Neural cell (in vitro differentiated cells): ENCODE measurements at regions not wholly inside any gene's neighbourhood (a gene's known extent, or its start where the extent isn't known, plus 50 kb on each side); places are given as distances from the start of the nearest gene placed in this dataset.

Source experiments
- CTCF ChIP-seq: fragments of 450-650 bp; IDR thresholded peaks from 2 replicates; pipeline ENCODE4 v1.5.1; 2014; ENCODE audit warnings: antibody characterized with exemption, mild to moderate bottlenecking, moderate library complexity; ENCODE audit not compliant: poor library complexity, severe bottlenecking
- EP300 ChIP-seq: fragments of 450-650 bp; conservative IDR thresholded peaks from 2 replicates; pipeline ENCODE4 v1.6.1; 2014; ENCODE audit warnings: antibody characterized with exemption, mild to moderate bottlenecking, moderate library complexity; ENCODE audit not compliant: poor library complexity, severe bottlenecking
- EZH2 ChIP-seq: fragments of 200-600, 300-800 bp; shearing (Covaris generic), sonication (generic); IDR thresholded peaks from 2 replicates; pipeline ENCODE4 v1.6.1; 2014; ENCODE audit warnings: antibody characterized with exemption, low read length, borderline replicate concordance, mild to moderate bottlenecking; ENCODE audit not compliant: insufficient read depth, poor library complexity, severe bottlenecking
- MXI1 ChIP-seq: fragments of 450-650 bp; conservative IDR thresholded peaks from 2 replicates; pipeline ENCODE4 v1.6.1; 2014; ENCODE audit warnings: antibody characterized with exemption, mild to moderate bottlenecking; ENCODE audit not compliant: poor library complexity, severe bottlenecking
- POLR2AphosphoS5 ChIP-seq: IDR thresholded peaks from 2 replicates; pipeline ENCODE4 v1.6.1; 2012
- RAD21 ChIP-seq: fragments of 450-650 bp; conservative IDR thresholded peaks from 2 replicates; pipeline ENCODE4 v1.6.1; 2014; ENCODE audit warnings: antibody characterized with exemption, mild to moderate bottlenecking, moderate library complexity
- REST ChIP-seq: IDR thresholded peaks from 2 replicates; pipeline ENCODE4 v1.6.1; 2012; ENCODE audit warnings: borderline replicate concordance
- SMC3 ChIP-seq: fragments of 450-650 bp; conservative IDR thresholded peaks from 2 replicates; pipeline ENCODE4 v1.6.1; 2014; ENCODE audit warnings: antibody characterized with exemption, mild to moderate bottlenecking, moderate library complexity; ENCODE audit not compliant: poor library complexity
- TAF1 ChIP-seq: IDR thresholded peaks from 2 replicates; pipeline ENCODE4 v1.6.1; 2012; ENCODE audit warnings: low read depth

GRCh38 chr12:105888696-105889095 lies 250.1 kb downstream of the NUAK1 start:
- TF ChIP-seq POLR2AphosphoS5: no peak
- no peak for TF ChIP-seq CTCF
- TF ChIP-seq REST: no peak
- TF ChIP-seq TAF1: no peak
- TF ChIP-seq RAD21: no peak
- no peak for TF ChIP-seq EZH2
- no peak for TF ChIP-seq EP300
- TF ChIP-seq MXI1: no peak
- no peak for TF ChIP-seq SMC3
